NCI-H510A treated with DMSO at 0.1 percent for 48 hours (cell line): ENCODE measurements at regions not wholly inside any gene's neighbourhood (a gene's known extent, or its start where the extent isn't known, plus 50 kb on each side); places are given as distances from the start of the nearest gene placed in this dataset.
"Not testable (repeated sequence)": the region's sequence is repeated elsewhere in the genome, so short reads cannot be mapped to it uniquely, and the experiment has no call there.

Experiments
- DNase-seq: peaks from one replicate; lab custom pipeline; 2025; lab: John Stamatoyannopoulos, UW

GRCh38 chr21:14754682-14755081 is 208.6 kb upstream of the SAMSN1 start:
- no peak for DNase-seq

- no peak for DNase-seq
These were observed 208.1 kb upstream of the SAMSN1 start for GRCh38 chr21:14754259-14754604.

GRCh38 chr21:14753466-14754258 is 207.5 kb upstream of the SAMSN1 start:
- DNase-seq = no peak

- DNase-seq = no peak
These were observed 207.0 kb upstream of the SAMSN1 start for GRCh38 chr21:14753069-14753465.

- DNase-seq = no peak
These were observed 206.3 kb upstream of the SAMSN1 start for GRCh38 chr21:14752345-14752909.

- DNase-seq = no peak
These were observed 205.7 kb upstream of the SAMSN1 start for GRCh38 chr21:14751602-14752344.

GRCh38 chr21:14751011-14751410 is 204.9 kb upstream of the SAMSN1 start:
- no peak for DNase-seq

GRCh38 chr21:14750041-14750440 is 203.9 kb upstream of the SAMSN1 start:
- DNase-seq = no peak

GRCh38 chr21:14748662-14749061 is 202.5 kb upstream of the SAMSN1 start:
- DNase-seq = no peak

GRCh38 chr21:14744368-14744767 is 198.3 kb upstream of the SAMSN1 start:
- no peak for DNase-seq

- DNase-seq = no peak
These were observed 196.0 kb upstream of the SAMSN1 start for GRCh38 chr21:14742119-14742518.

- no peak for DNase-seq
These were observed 195.1 kb upstream of the SAMSN1 start for GRCh38 chr21:14741256-14741655.

- DNase-seq = no peak
These were observed 194.6 kb upstream of the SAMSN1 start for GRCh38 chr21:14740692-14741091.

- no peak for DNase-seq
These were observed 194.0 kb upstream of the SAMSN1 start for GRCh38 chr21:14740116-14740515.

- DNase-seq = no peak
These were observed 193.5 kb upstream of the SAMSN1 start for GRCh38 chr21:14739590-14739989.

GRCh38 chr21:14738576-14738975 is 192.5 kb upstream of the SAMSN1 start:
- not testable (repeated sequence) for DNase-seq

- DNase-seq = no peak
These were observed 191.8 kb upstream of the SAMSN1 start for GRCh38 chr21:14737922-14738321.

- no peak for DNase-seq
These were observed 191.2 kb upstream of the SAMSN1 start for GRCh38 chr21:14737284-14737691.

- DNase-seq = no peak
These were observed 190.6 kb upstream of the SAMSN1 start for GRCh38 chr21:14736672-14737071.

- DNase-seq = no peak
These were observed 190.0 kb upstream of the SAMSN1 start for GRCh38 chr21:14736162-14736561.

GRCh38 chr21:14734833-14735232 is 188.7 kb upstream of the SAMSN1 start:
- no peak for DNase-seq

- no peak for DNase-seq
These were observed 188.1 kb upstream of the SAMSN1 start for GRCh38 chr21:14734191-14734590.

GRCh38 chr21:14725219-14725618 is 179.1 kb upstream of the SAMSN1 start:
- no peak for DNase-seq
